ENCODE measurements at regions not wholly inside any gene's neighbourhood (a gene's known extent, or its start where the extent isn't known, plus 50 kb on each side); places are given as distances from the start of the nearest gene placed in this dataset.

- Histone ChIP-seq H3K9me3 (ENCODE audit: control insufficient read depth, insufficient read depth, low read length) (no peaks in the 10 kb centered on the region), H3K23ac (ENCODE audit: low read depth, low read length) (peak overlapping the region; percentile 50), H2AK5ac (ENCODE audit: low read depth, low read length) (peak overlapping the region; percentile 74), H4K20me1 (ENCODE audit: insufficient read depth, low read length) (no peaks in the 10 kb centered on the region), H3K79me1 (ENCODE audit: low read depth in 1 of 2, low read length in 2 of 2) (no peaks in the 10 kb centered on the region), H2AK9ac (replicated peaks; ENCODE audit: low read depth, low read length, poor library complexity) (peak overlapping the region; percentile 4), H3K4me1 (ENCODE audit: control insufficient read depth, insufficient read depth, low read length) (peaks cover 12% of the 10 kb centered on the region), H3K14ac (replicated peaks; ENCODE audit: low read depth, low read length) (peak overlapping the region; percentile 46), H2AFZ (replicated peaks; ENCODE audit: low read length, poor library complexity) (peak overlapping the region; percentile 64), H3K18ac (ENCODE audit: low read depth, low read length) (peak overlapping the region; percentile 95), H3K4me3 (ENCODE audit: insufficient read depth, low read depth, low read length) (no peak overlapping the region), H2BK5ac (ENCODE audit: low read depth, low read length, poor library complexity, severe bottlenecking) (peak overlapping the region; percentile 72), H3K56ac (ENCODE audit: extremely low read depth, insufficient read depth, low read length) (0 out of 2 replicates have a peak overlapping the region, but pooled peaks have one; percentile 14), H3K36me3 (ENCODE audit: control insufficient read depth, insufficient read depth, low read length) (no peaks in the 10 kb centered on the region), H3K27me3 (ENCODE audit: control insufficient read depth, insufficient read depth, low read length) (no peaks in the 10 kb centered on the region), H4K91ac (ENCODE audit: insufficient read depth, low read depth, low read length) (peak overlapping the region; percentile 88), H3K9me1 (ENCODE audit: insufficient read depth, low read length) (peaks cover 4% of the 10 kb centered on the region; the same call in 1 of the 2 replicates), H4K5ac (ENCODE audit: low read depth, low read length) (peak overlapping the region; percentile 24; the same call in 1 of the 2 replicates), H2BK120ac (ENCODE audit: low read depth, low read length) (peak overlapping the region; percentile 81), H3K4me2 (ENCODE audit: low read depth, low read length) (peak overlapping the region; percentile 41; the same call in 1 of the 2 replicates), H2BK20ac (ENCODE audit: low read depth, low read length) (peak overlapping the region; percentile 54), H3K27ac (ENCODE audit: insufficient read depth, low read length) (peak overlapping the region; percentile 62), H3K4ac (ENCODE audit: low read depth, low read length) (peak overlapping the region; percentile 84), H3K9ac (ENCODE audit: low read depth, low read length) (no peak overlapping the region), H4K8ac (ENCODE audit: low read depth in 2 of 2, low read length in 2 of 2) (peak overlapping the region in 1 of 2 experiments; percentile 56; a peak in 3 of 4 replicates), H2BK15ac (ENCODE audit: low read depth, low read length) (peak overlapping the region; percentile 80; the same call in 2 of the 3 replicates)
- ATAC-seq (ENCODE audit: low read depth) = peak; percentile 28; the same call in 1 of the 2 replicates
- in situ Hi-C loops (cut with MboI; ENCODE audit: low sequenced_read_pairs) (no loop called here), intact Hi-C loops (cut with micrococcal nuclease) (no loop called here), dilution Hi-C loops (cut with HindIII; ENCODE audit: low sequenced_read_pairs, unreplicated experiment) (no loop called here)
- CTCF ChIA-PET = interaction anchor here (1.1 kb wide), 1 partner anchor 63 kb away, joined by 3 read pairs; no protein-coding TSS in a partner anchor
- TF ChIP-seq, protein P1, sequence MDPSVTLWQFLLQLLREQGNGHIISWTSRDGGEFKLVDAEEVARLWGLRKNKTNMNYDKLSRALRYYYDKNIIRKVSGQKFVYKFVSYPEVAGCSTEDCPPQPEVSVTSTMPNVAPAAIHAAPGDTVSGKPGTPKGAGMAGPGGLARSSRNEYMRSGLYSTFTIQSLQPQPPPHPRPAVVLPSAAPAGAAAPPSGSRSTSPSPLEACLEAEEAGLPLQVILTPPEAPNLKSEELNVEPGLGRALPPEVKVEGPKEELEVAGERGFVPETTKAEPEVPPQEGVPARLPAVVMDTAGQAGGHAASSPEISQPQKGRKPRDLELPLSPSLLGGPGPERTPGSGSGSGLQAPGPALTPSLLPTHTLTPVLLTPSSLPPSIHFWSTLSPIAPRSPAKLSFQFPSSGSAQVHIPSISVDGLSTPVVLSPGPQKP (IDR thresholded peaks at IDR 0.05; ENCODE audit: borderline replicate concordance, low read depth, low read length) = no peak
- TF ChIP-seq CEBPB (IDR thresholded peaks at IDR 0.05; ENCODE audit: low read depth, low read length) (no peak), POLR2A (IDR thresholded peaks at IDR 0.05; ENCODE audit: low read depth, low read length) (no peak)
- TF ChIP-seq, protein P2, sequence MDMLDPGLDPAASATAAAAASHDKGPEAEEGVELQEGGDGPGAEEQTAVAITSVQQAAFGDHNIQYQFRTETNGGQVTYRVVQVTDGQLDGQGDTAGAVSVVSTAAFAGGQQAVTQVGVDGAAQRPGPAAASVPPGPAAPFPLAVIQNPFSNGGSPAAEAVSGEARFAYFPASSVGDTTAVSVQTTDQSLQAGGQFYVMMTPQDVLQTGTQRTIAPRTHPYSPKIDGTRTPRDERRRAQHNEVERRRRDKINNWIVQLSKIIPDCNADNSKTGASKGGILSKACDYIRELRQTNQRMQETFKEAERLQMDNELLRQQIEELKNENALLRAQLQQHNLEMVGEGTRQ (IDR thresholded peaks at IDR 0.05; ENCODE audit: low read depth, low read length) = no peak
- DNase-seq = no peak
- no TSS peak for BruUV-seq (replicated peaks)
- POLR2A ChIA-PET (ENCODE audit: unreplicated experiment) = no interaction called here
Observed at GRCh38 chr12:76943008-76943407, 64.2 kb upstream of the CSRP2 start.
